Testis (tissue), 2 donors: ENCODE measurements at regions not wholly inside any gene's neighbourhood (a gene's known extent, or its start where the extent isn't known, plus 50 kb on each side); places are given as distances from the start of the nearest gene placed in this dataset.

Experiments
- POLR2A ChIP-seq: fragments of 450-650 bp; IDR thresholded peaks from one replicate; pipeline ENCODE4 v1.6.1; 2017; ENCODE audit warnings: antibody characterized with exemption, mild to moderate bottlenecking, moderate library complexity
- TF ChIP-seq, protein P1 (sequence below), 3 experiments: fragments of 450-650 bp in 2 of 3; fragments of 200-600 bp in 1 of 3; sonication (generic) in 1 of 3; IDR thresholded peaks; one replicate each; pipeline ENCODE4 v1.5.1; 2016 to 2019; ENCODE audit warnings: antibody characterized with exemption in 3 of 3, mild to moderate bottlenecking in 2 of 3, moderate library complexity in 1 of 3

DNA sequence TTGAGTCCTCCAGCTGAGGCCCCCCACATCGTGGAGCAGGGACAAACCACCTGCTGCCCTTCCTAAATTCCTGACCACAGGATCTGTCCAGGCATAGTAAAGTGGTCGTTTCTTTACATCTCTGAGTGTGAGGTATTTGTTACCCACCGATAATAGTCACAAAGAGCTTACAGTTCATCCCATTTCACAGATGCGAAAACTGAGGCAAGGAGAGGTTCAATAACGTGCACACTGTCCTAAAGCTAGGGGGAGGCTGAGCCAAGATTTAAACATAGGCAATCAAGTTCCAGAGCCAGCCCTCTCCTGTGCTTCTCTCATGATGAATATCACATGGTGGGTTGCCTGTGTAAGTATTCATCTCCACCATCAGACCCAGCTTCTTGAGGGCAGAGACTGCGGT, 135.4 kb downstream of the CCT6B start:
- no peak for TF ChIP-seq POLR2A
- TF ChIP-seq, protein P1, sequence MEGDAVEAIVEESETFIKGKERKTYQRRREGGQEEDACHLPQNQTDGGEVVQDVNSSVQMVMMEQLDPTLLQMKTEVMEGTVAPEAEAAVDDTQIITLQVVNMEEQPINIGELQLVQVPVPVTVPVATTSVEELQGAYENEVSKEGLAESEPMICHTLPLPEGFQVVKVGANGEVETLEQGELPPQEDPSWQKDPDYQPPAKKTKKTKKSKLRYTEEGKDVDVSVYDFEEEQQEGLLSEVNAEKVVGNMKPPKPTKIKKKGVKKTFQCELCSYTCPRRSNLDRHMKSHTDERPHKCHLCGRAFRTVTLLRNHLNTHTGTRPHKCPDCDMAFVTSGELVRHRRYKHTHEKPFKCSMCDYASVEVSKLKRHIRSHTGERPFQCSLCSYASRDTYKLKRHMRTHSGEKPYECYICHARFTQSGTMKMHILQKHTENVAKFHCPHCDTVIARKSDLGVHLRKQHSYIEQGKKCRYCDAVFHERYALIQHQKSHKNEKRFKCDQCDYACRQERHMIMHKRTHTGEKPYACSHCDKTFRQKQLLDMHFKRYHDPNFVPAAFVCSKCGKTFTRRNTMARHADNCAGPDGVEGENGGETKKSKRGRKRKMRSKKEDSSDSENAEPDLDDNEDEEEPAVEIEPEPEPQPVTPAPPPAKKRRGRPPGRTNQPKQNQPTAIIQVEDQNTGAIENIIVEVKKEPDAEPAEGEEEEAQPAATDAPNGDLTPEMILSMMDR (IDR thresholded peaks at IDR 0.05), result no peak
